Mammary epithelial cell (primary cell): ENCODE measurements at regions not wholly inside any gene's neighbourhood (a gene's known extent, or its start where the extent isn't known, plus 50 kb on each side); places are given as distances from the start of the nearest gene placed in this dataset.

Experiments
- EZH2 ChIP-seq: IDR thresholded peaks from 2 replicates; pipeline ENCODE4 v1.6.1; 2012; ENCODE audit warnings: low read length, inconsistent platforms, borderline replicate concordance
- TF ChIP-seq, protein P1 (sequence below), 2 donors: IDR thresholded peaks in 1 of 2; conservative IDR thresholded peaks in 1 of 2; 2 replicates each; pipeline ENCODE4 v1.5.1; 2011 to 2012; ENCODE audit warnings: inconsistent platforms in 2 of 2, low read length in 2 of 2, mild to moderate bottlenecking in 2 of 2, control low read depth in 1 of 2, low read depth in 1 of 2; ENCODE audit not compliant: insufficient read depth in 1 of 2; ENCODE audit errors: extremely low read depth in 1 of 2

GRCh38 chr15:26298010-26298658 lies 435.0 kb upstream of the ATP10A start:
- TF ChIP-seq, protein P1, sequence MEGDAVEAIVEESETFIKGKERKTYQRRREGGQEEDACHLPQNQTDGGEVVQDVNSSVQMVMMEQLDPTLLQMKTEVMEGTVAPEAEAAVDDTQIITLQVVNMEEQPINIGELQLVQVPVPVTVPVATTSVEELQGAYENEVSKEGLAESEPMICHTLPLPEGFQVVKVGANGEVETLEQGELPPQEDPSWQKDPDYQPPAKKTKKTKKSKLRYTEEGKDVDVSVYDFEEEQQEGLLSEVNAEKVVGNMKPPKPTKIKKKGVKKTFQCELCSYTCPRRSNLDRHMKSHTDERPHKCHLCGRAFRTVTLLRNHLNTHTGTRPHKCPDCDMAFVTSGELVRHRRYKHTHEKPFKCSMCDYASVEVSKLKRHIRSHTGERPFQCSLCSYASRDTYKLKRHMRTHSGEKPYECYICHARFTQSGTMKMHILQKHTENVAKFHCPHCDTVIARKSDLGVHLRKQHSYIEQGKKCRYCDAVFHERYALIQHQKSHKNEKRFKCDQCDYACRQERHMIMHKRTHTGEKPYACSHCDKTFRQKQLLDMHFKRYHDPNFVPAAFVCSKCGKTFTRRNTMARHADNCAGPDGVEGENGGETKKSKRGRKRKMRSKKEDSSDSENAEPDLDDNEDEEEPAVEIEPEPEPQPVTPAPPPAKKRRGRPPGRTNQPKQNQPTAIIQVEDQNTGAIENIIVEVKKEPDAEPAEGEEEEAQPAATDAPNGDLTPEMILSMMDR (conservative IDR thresholded peaks at IDR 0.05 in 1 of 2, IDR thresholded peaks at IDR 0.05 in 1 of 2; ENCODE audit: extremely low read depth in 1 of 2, insufficient read depth in 1 of 2, low read depth in 1 of 2, low read length in 2 of 2) = no peak
- TF ChIP-seq EZH2 = no peak
